Type B pancreatic cell (in vitro differentiated cells): ENCODE measurements at regions not wholly inside any gene's neighbourhood (a gene's known extent, or its start where the extent isn't known, plus 50 kb on each side); places are given as distances from the start of the nearest gene placed in this dataset.

Experiments
- DNase-seq: peaks from one replicate; pipeline ENCODE4 v3.0.0; 2021; ENCODE audit warnings: mixed read lengths; ENCODE audit not compliant: unreplicated experiment; ENCODE audit errors: extremely low spot score
- H3K27ac Mint-ChIP-seq: 2 replicates; pipeline ENCODE4 v1.8.0; 2021; ENCODE audit warnings: mild to moderate bottlenecking, mixed read lengths
- H3K27me3 Mint-ChIP-seq: 2 replicates; pipeline ENCODE4 v1.8.0; 2021; ENCODE audit warnings: mixed read lengths
- H3K36me3 Mint-ChIP-seq: 2 replicates; pipeline ENCODE4 v1.8.0; 2021; ENCODE audit warnings: mixed read lengths
- H3K4me1 Mint-ChIP-seq: one replicate; pipeline ENCODE4 v1.8.0; 2021; ENCODE audit warnings: mixed read lengths; ENCODE audit not compliant: unreplicated experiment
- H3K4me3 Mint-ChIP-seq: 2 replicates; pipeline ENCODE4 v1.8.0; 2021; ENCODE audit warnings: mild to moderate bottlenecking, mixed read lengths
- H3K9me3 Mint-ChIP-seq: 2 replicates; pipeline ENCODE4 v1.8.0; 2021; ENCODE audit warnings: mixed read lengths
- CTCF ChIP-seq: fragments of 200-600 bp; sonication (generic); conservative IDR thresholded peaks from 2 replicates; pipeline ENCODE4 v1.5.0; 2021; ENCODE audit warnings: antibody characterized with exemption, mild to moderate bottlenecking

GRCh38 chr3:193086681-193087080 lies 154.3 kb upstream of the PLAAT1 start:
- peaks cover 4% of the 10 kb centered on the region for H3K4me1 Mint-ChIP-seq
- peaks cover 8% of the 10 kb centered on the region for H3K9me3 Mint-ChIP-seq
- TF ChIP-seq CTCF, result no peak
- no peaks in the 10 kb centered on the region for H3K36me3 Mint-ChIP-seq
- no peak for DNase-seq
- H3K4me3 Mint-ChIP-seq, result no peak overlapping the region
- H3K27ac Mint-ChIP-seq, result no peak overlapping the region
- H3K27me3 Mint-ChIP-seq, result no peaks in the 10 kb centered on the region

GRCh38 chr3:193087336-193087735 lies 153.7 kb upstream of the PLAAT1 start:
- Mint-ChIP-seq H3K4me1 (peaks cover 4% of the 10 kb centered on the region), H3K4me3 (no peak overlapping the region), H3K36me3 (no peaks in the 10 kb centered on the region), H3K27me3 (no peaks in the 10 kb centered on the region), H3K9me3 (peaks cover 8% of the 10 kb centered on the region), H3K27ac (no peak overlapping the region)
- TF ChIP-seq CTCF, result no peak
- no peak for DNase-seq

- no peak for DNase-seq
- H3K27ac Mint-ChIP-seq, result no peak overlapping the region
Measured at GRCh38 chr3:193095366-193095765, 145.7 kb upstream of the PLAAT1 start.

GRCh38 chr3:193096076-193096475 lies 144.9 kb upstream of the PLAAT1 start:
- Mint-ChIP-seq H3K4me3 (no peak overlapping the region), H3K4me1 (peaks cover 5% of the 10 kb centered on the region), H3K27ac (no peak overlapping the region), H3K36me3 (no peaks in the 10 kb centered on the region), H3K27me3 (no peaks in the 10 kb centered on the region), H3K9me3 (peaks cover 7% of the 10 kb centered on the region)
- DNase-seq, result no peak
- no peak for TF ChIP-seq CTCF

More at GRCh38 chr3:193095366-193095765, 145.7 kb upstream of the PLAAT1 start:
- Mint-ChIP-seq H3K36me3 (no peaks in the 10 kb centered on the region), H3K27me3 (no peaks in the 10 kb centered on the region), H3K9me3 (peaks cover 3% of the 10 kb centered on the region), H3K4me3 (no peak overlapping the region), H3K4me1 (peaks cover 5% of the 10 kb centered on the region)
- TF ChIP-seq CTCF, result no peak

- Mint-ChIP-seq H3K27ac (no peak overlapping the region), H3K4me3 (no peak overlapping the region), H3K9me3 (no peaks in the 10 kb centered on the region)
Measured at GRCh38 chr3:193114431-193115340, 126.3 kb upstream of the PLAAT1 start.

More at GRCh38 chr3:193114431-193115340, 126.3 kb upstream of the PLAAT1 start:
- Mint-ChIP-seq H3K4me1 (peaks cover 4% of the 10 kb centered on the region), H3K36me3 (peaks cover 4% of the 10 kb centered on the region), H3K27me3 (no peaks in the 10 kb centered on the region)
- no peak for DNase-seq
- no peak for TF ChIP-seq CTCF
